ENCODE measurements at regions not wholly inside any gene's neighbourhood (a gene's known extent, or its start where the extent isn't known, plus 50 kb on each side); places are given as distances from the start of the nearest gene placed in this dataset.

- no peak for TF ChIP-seq POLR2A (IDR thresholded peaks at IDR 0.05)
- TF ChIP-seq, protein P1, sequence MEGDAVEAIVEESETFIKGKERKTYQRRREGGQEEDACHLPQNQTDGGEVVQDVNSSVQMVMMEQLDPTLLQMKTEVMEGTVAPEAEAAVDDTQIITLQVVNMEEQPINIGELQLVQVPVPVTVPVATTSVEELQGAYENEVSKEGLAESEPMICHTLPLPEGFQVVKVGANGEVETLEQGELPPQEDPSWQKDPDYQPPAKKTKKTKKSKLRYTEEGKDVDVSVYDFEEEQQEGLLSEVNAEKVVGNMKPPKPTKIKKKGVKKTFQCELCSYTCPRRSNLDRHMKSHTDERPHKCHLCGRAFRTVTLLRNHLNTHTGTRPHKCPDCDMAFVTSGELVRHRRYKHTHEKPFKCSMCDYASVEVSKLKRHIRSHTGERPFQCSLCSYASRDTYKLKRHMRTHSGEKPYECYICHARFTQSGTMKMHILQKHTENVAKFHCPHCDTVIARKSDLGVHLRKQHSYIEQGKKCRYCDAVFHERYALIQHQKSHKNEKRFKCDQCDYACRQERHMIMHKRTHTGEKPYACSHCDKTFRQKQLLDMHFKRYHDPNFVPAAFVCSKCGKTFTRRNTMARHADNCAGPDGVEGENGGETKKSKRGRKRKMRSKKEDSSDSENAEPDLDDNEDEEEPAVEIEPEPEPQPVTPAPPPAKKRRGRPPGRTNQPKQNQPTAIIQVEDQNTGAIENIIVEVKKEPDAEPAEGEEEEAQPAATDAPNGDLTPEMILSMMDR (IDR thresholded peaks at IDR 0.05): no peak
These were observed 246.5 kb downstream of the TBX18 start for GRCh38 chr6:84517741-84518530.

Data from stomach (tissue), 4 donors.